A549 (cell line): ENCODE measurements at regions not wholly inside any gene's neighbourhood (a gene's known extent, or its start where the extent isn't known, plus 50 kb on each side); places are given as distances from the start of the nearest gene placed in this dataset.

Experiments
- ATAC-seq, 2 experiments: fragments of 200-7000 bp in 1 of 2; fragments of >200 bp in 1 of 2; cut with Nextera tagmentation in 1 of 2; cut with Tn5 transposase in 1 of 2; 3 replicates each; pipeline versions ENCODE4 v1.8.0 to v1.9.1; 2018 to 2020; ENCODE audit warnings: mild to moderate bottlenecking in 1 of 2, moderate library complexity in 1 of 2
- CTCF ChIA-PET: fragments of 300-600 bp; sonication (Branson Sonifier 250); formaldehyde crosslinking; extraction: SDS; loops from one replicate; lab custom pipeline; 2021; ENCODE audit warnings: antibody characterized with exemption, inconsistent platforms; lab: Yijun Ruan, JAX
- POLR2A ChIA-PET: fragments of 350-600 bp; formaldehyde crosslinking; extraction: SDS; loops from one replicate; lab custom pipeline; 2021; ENCODE audit warnings: antibody characterized with exemption, inconsistent platforms; lab: Yijun Ruan, JAX
- DNase-seq, 2 experiments: peaks; one replicate each; pipeline versions ENCODE4 v3.0.0 to v3.0.0-alpha.2; 2011 to 2016; ENCODE audit warnings: low read depth in 1 of 2, low spot score in 1 of 2
- FAIRE-seq: peaks from 2 replicates; lab custom pipeline; 2011; peaks lifted over from hg19 to GRCh38; lab: Jason Lieb, UNC
- H3K27ac ChIP-seq, 2 experiments: fragments of >200 bp; sonication (Bioruptor Twin); formaldehyde crosslinking; 3 replicates each; pipeline ENCODE4 v1.5.1; 2016 to 2017
- H3K4me1 ChIP-seq: fragments of >200 bp; sonication (Bioruptor Twin); formaldehyde crosslinking; 3 replicates; pipeline ENCODE4 v1.6.1; 2016
- H3K4me2 ChIP-seq: fragments of >200 bp; sonication (Bioruptor Twin); formaldehyde crosslinking; 3 replicates; pipeline ENCODE4 v1.6.1; 2016
- H3K4me3 ChIP-seq: fragments of >200 bp; sonication (Bioruptor Twin); formaldehyde crosslinking; 3 replicates; pipeline ENCODE4 v1.5.1; 2016
- H3K9me3 ChIP-seq: fragments of >200 bp; sonication (Bioruptor Twin); formaldehyde crosslinking; 3 replicates; pipeline ENCODE4 v1.6.1; 2016
- BHLHE40 ChIP-seq: IDR thresholded peaks from 2 replicates; pipeline ENCODE4 v1.6.1; 2012; ENCODE audit warnings: low read depth, low read length, inconsistent platforms
- CBX2 ChIP-seq: fragments of 200-600 bp; sonication (generic); IDR thresholded peaks from 2 replicates; pipeline ENCODE4 v1.6.1; 2016; ENCODE audit warnings: low read depth, mild to moderate bottlenecking, borderline replicate concordance
- CHD4 ChIP-seq: fragments of 200-600 bp; sonication (generic); IDR thresholded peaks from 2 replicates; pipeline ENCODE4 v1.6.1; 2016; ENCODE audit warnings: antibody characterized with exemption, mild to moderate bottlenecking, borderline replicate concordance
- FOSB ChIP-seq: fragments of 250-450 bp; sonication (Bioruptor Pico); IDR thresholded peaks from 2 replicates; pipeline ENCODE4 v1.5.0; 2020; ENCODE audit warnings: mild to moderate bottlenecking, moderate library complexity
- HEYL ChIP-seq: fragments of 250-450 bp; sonication (Bioruptor Pico); IDR thresholded peaks from 2 replicates; pipeline ENCODE4 v1.8.0; 2021; ENCODE audit warnings: mild to moderate bottlenecking, moderate library complexity
- HOXB5 ChIP-seq: fragments of 250-450 bp; sonication (Bioruptor Pico); IDR thresholded peaks from 2 replicates; pipeline ENCODE4 v1.5.0; 2020; ENCODE audit warnings: mild to moderate bottlenecking, moderate library complexity
- JUNB ChIP-seq: fragments of >200 bp; sonication (Bioruptor Twin); formaldehyde crosslinking; IDR thresholded peaks from 2 replicates; pipeline ENCODE4 v1.6.1; 2016
- MAFK ChIP-seq: fragments of 450-650 bp; IDR thresholded peaks from 2 replicates; pipeline ENCODE4 v1.6.1; 2014; ENCODE audit not compliant: partially characterized antibody
- MAZ ChIP-seq: fragments of 150-350 bp; IDR thresholded peaks from 2 replicates; pipeline ENCODE4 v1.6.1; 2014; ENCODE audit warnings: antibody characterized with exemption, low read depth, low read length, borderline replicate concordance
- NFE2L2 ChIP-seq: fragments of 150-350 bp; conservative IDR thresholded peaks from 2 replicates; pipeline ENCODE4 v1.6.1; 2014; ENCODE audit warnings: low read length
- PHF8 ChIP-seq: fragments of 200-600 bp; sonication (generic); IDR thresholded peaks from 2 replicates; pipeline ENCODE4 v1.6.1; 2016; ENCODE audit warnings: low read depth, mild to moderate bottlenecking, antibody characterized with exemption, moderate library complexity, borderline replicate concordance
- POLR2A ChIP-seq: IDR thresholded peaks from 2 replicates; pipeline ENCODE4 v1.6.1; 2012; ENCODE audit warnings: mild to moderate bottlenecking, low read length
- POLR2AphosphoS2 ChIP-seq: conservative IDR thresholded peaks from 2 replicates; pipeline ENCODE4 v1.6.1; 2012; ENCODE audit warnings: low read length, improper control_type of control experiment, inconsistent platforms
- RARB ChIP-seq: fragments of 250-450 bp; sonication (Bioruptor Pico); IDR thresholded peaks from 2 replicates; pipeline ENCODE4 v1.8.0; 2021; ENCODE audit warnings: mild to moderate bottlenecking, moderate library complexity
- TFCP2L1 ChIP-seq: fragments of 250-450 bp; sonication (Bioruptor Pico); IDR thresholded peaks from 2 replicates; pipeline ENCODE4 v1.5.0; 2021; ENCODE audit warnings: mild to moderate bottlenecking
- ZNF302 ChIP-seq: fragments of 250-450 bp; sonication (Bioruptor Pico); IDR thresholded peaks from 2 replicates; pipeline ENCODE4 v1.9.0; 2021; ENCODE audit warnings: inconsistent platforms, mild to moderate bottlenecking, moderate library complexity
- ZSCAN20 ChIP-seq: fragments of 250-450 bp; sonication (Bioruptor Pico); IDR thresholded peaks from 2 replicates; pipeline ENCODE4 v1.8.0; 2022; ENCODE audit warnings: mild to moderate bottlenecking, moderate library complexity
- WGBS: methylation state at CpG from one replicate; pipeline ENCODE4 v1.1.6; 2017; ENCODE audit errors: missing lambda C conversion rate; 5-methylcytosine and 5-hydroxymethylcytosine counted together
- TF ChIP-seq, protein P1 (sequence below): IDR thresholded peaks from 2 replicates; pipeline ENCODE4 v1.6.1; 2012; ENCODE audit warnings: low read depth, borderline replicate concordance
- TF ChIP-seq, protein P2 (sequence below): fragments of 250-450 bp; sonication (Bioruptor Pico); IDR thresholded peaks from 2 replicates; pipeline ENCODE4 v1.5.0; 2021; ENCODE audit warnings: mild to moderate bottlenecking, moderate library complexity, borderline replicate concordance
- TF ChIP-seq, protein P3 (sequence below): fragments of >200 bp; sonication (Bioruptor Twin); formaldehyde crosslinking; IDR thresholded peaks from 3 replicates; pipeline ENCODE4 v1.5.1; 2016
- TF ChIP-seq, protein P4 (sequence below): IDR thresholded peaks from 2 replicates; pipeline ENCODE4 v1.6.1; 2012

DNA sequence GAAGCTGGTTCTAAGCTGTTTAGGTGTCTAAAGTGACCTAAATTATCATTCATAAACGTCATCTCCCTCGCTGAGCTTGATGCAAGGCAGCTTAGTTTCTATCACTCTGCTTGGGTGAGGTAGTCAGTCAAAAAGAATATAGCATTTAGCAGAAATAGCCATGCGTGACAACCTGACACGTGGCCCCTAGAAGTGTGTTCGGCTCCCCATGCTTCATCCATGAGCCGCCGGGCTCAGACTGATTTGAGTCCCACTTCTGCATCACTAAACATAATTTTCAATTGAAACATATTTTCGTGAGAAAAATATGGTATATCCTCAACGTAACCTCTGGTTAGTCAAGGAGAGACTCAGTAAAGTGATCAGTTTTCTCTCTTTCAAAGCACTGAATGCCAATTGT, 459.8 kb downstream of the IRS2 start:
- 81% methylated on average over 9 of the region's 9 CpGs for WGBS
- FAIRE-seq (no peak), DNase-seq (no peak)

DNA sequence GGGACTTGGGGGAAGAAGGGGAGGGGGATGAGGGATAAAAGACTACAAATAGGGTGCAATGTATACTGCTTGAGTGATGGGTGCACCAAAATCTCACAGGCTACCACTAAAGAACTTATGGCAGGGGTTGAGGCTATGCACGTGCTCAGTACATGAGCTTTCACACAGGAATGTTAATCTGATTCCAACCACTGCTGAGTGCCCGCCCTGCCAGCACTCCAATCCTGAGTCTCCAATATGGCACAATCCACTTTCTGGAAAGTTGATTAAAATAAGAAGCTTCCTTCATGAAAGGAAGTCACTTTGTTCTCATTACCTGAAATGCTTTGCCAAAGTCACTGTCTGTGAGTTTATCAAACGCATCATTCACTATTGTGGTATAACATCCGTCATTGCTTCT, 463.0 kb downstream of the IRS2 start:
- TF ChIP-seq MAFK (no peak), HEYL (CRISPR knock-in tag) (no peak), FOSB (CRISPR knock-in tag) (no peak), JUNB (no peak), CBX2 (no peak)
- TF ChIP-seq, protein P1, sequence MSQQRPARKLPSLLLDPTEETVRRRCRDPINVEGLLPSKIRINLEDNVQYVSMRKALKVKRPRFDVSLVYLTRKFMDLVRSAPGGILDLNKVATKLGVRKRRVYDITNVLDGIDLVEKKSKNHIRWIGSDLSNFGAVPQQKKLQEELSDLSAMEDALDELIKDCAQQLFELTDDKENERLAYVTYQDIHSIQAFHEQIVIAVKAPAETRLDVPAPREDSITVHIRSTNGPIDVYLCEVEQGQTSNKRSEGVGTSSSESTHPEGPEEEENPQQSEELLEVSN: no peak
- no peak for ATAC-seq
- POLR2A ChIA-PET: no interaction called here
- no peak overlapping the region for H3K4me2 ChIP-seq
- H3K4me3 ChIP-seq: no peak overlapping the region
- WGBS: 81% methylated on average over 4 of the region's 4 CpGs
- no peak for FAIRE-seq
- no peak overlapping the region for H3K27ac ChIP-seq
- no peaks in the 10 kb centered on the region for H3K4me1 ChIP-seq
- CTCF ChIA-PET: no interaction called here
- no peaks in the 10 kb centered on the region for H3K9me3 ChIP-seq
- no peak for DNase-seq

More for the DNA sequence above, 459.8 kb downstream of the IRS2 start:
- POLR2A ChIA-PET: no interaction called here
- no peak overlapping the region for H3K4me3 ChIP-seq
- no peaks in the 10 kb centered on the region for H3K4me1 ChIP-seq
- ATAC-seq: no peak
- TF ChIP-seq PHF8 (no peak), MAFK (no peak)
- H3K27ac ChIP-seq: no peak overlapping the region
- no peaks in the 10 kb centered on the region for H3K9me3 ChIP-seq
- CTCF ChIA-PET: no interaction called here
- no peak overlapping the region for H3K4me2 ChIP-seq

DNA sequence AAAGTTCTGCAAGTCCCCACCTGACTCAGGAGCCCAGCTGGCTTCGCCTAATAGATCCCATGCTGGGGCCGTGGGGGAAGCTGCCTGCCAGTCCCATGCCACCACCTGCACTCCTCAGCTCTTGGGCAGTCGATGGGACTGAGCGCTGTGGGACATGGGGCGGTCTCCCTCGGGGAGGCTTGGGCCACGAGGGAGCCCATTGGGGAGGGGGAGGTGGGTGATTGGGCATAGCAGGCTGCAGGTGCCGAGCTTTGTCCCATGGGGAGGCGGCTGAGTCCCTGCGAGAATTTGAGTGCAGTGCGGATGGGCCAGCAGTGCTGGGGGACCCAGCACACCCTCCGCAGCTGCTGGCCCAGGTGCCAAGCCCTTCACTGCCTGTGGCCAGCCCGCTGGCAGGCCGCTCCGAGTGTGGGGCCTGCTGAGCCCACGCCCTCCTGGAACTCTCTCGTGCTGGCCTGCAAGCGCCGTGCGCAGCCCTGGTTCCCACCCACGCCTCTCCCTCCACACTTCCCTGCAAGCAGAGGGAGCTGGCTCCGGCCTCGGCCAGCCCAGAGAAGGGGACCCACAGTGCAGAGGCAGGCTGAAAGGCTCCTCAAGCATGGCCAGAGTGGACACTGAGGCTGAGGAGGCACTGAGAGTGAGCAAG, 467.3 kb downstream of the IRS2 start:
- Histone ChIP-seq H3K4me3 (no peak overlapping the region), H3K9me3 (no peaks in the 10 kb centered on the region), H3K4me1 (no peaks in the 10 kb centered on the region), H3K27ac (no peak overlapping the region)
- CTCF ChIA-PET: no interaction called here
- POLR2A ChIA-PET: no interaction called here
- 100% methylated on average over 4 of the region's 23 CpGs for WGBS
- FAIRE-seq (no peak), DNase-seq (no peak), ATAC-seq (no peak)
- TF ChIP-seq, protein P2, sequence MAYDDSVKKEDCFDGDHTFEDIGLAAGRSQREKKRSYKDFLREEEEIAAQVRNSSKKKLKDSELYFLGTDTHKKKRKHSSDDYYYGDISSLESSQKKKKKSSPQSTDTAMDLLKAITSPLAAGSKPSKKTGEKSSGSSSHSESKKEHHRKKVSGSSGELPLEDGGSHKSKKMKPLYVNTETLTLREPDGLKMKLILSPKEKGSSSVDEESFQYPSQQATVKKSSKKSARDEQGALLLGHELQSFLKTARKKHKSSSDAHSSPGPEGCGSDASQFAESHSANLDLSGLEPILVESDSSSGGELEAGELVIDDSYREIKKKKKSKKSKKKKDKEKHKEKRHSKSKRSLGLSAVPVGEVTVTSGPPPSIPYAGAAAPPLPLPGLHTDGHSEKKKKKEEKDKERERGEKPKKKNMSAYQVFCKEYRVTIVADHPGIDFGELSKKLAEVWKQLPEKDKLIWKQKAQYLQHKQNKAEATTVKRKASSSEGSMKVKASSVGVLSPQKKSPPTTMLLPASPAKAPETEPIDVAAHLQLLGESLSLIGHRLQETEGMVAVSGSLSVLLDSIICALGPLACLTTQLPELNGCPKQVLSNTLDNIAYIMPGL (CRISPR knock-in tag): no peak
- TF ChIP-seq MAFK (no peak), TFCP2L1 (CRISPR knock-in tag) (no peak), NFE2L2 (no peak), HOXB5 (CRISPR knock-in tag) (no peak), JUNB (no peak), POLR2AphosphoS2 (no peak), BHLHE40 (no peak), ZNF302 (CRISPR knock-in tag) (no peak), MAZ (no peak), RARB (CRISPR knock-in tag) (no peak), POLR2A (no peak), CHD4 (no peak), ZSCAN20 (CRISPR knock-in tag) (no peak)
- TF ChIP-seq, protein P3, sequence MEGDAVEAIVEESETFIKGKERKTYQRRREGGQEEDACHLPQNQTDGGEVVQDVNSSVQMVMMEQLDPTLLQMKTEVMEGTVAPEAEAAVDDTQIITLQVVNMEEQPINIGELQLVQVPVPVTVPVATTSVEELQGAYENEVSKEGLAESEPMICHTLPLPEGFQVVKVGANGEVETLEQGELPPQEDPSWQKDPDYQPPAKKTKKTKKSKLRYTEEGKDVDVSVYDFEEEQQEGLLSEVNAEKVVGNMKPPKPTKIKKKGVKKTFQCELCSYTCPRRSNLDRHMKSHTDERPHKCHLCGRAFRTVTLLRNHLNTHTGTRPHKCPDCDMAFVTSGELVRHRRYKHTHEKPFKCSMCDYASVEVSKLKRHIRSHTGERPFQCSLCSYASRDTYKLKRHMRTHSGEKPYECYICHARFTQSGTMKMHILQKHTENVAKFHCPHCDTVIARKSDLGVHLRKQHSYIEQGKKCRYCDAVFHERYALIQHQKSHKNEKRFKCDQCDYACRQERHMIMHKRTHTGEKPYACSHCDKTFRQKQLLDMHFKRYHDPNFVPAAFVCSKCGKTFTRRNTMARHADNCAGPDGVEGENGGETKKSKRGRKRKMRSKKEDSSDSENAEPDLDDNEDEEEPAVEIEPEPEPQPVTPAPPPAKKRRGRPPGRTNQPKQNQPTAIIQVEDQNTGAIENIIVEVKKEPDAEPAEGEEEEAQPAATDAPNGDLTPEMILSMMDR: no peak
- TF ChIP-seq, protein P4, sequence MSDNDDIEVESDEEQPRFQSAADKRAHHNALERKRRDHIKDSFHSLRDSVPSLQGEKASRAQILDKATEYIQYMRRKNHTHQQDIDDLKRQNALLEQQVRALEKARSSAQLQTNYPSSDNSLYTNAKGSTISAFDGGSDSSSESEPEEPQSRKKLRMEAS: no peak
- TF ChIP-seq, all 56 proteins: peak for 0
- H3K4me2 ChIP-seq: no peak overlapping the region
